Activated CD8-positive, alpha-beta T cell treated with anti-CD3 and anti-CD28 coated beads for 36 hours (primary cell): ENCODE measurements at regions not wholly inside any gene's neighbourhood (a gene's known extent, or its start where the extent isn't known, plus 50 kb on each side); places are given as distances from the start of the nearest gene placed in this dataset.

Experiments used
- ATAC-seq: fragments of 200-7000 bp; cut with Tn5 transposase; one replicate; pipeline ENCODE4 v1.10.0; 2021; ENCODE audit warnings: mild to moderate bottlenecking, moderate library complexity
- CTCF ChIA-PET: fragments of 350-600 bp; sonication (Branson Sonifier 250); formaldehyde crosslinking; loops from one replicate; lab custom pipeline; 2021; ENCODE audit warnings: antibody characterized with exemption; lab: Charles Lee
- POLR2A ChIA-PET: fragments of 350-600 bp; sonication (Branson Sonifier 250); formaldehyde crosslinking; loops from one replicate; lab custom pipeline; 2021; ENCODE audit warnings: antibody characterized with exemption; lab: Charles Lee
- DNase-seq: peaks from one replicate; pipeline ENCODE4 v3.0.0-alpha.2; 2020
- H3K27ac Mint-ChIP-seq: one replicate; pipeline ENCODE4 v1.8.0; 2021; ENCODE audit warnings: mild to moderate bottlenecking, mixed read lengths
- H3K27me3 Mint-ChIP-seq: one replicate; pipeline ENCODE4 v1.8.0; 2021; ENCODE audit warnings: mixed read lengths
- H3K36me3 Mint-ChIP-seq: one replicate; pipeline ENCODE4 v1.8.0; 2021; ENCODE audit warnings: low read depth, mixed read lengths
- H3K4me1 Mint-ChIP-seq: one replicate; pipeline ENCODE4 v1.8.0; 2021; ENCODE audit warnings: low read depth, mixed read lengths
- H3K4me3 Mint-ChIP-seq: one replicate; pipeline ENCODE4 v1.8.0; 2021; ENCODE audit warnings: mild to moderate bottlenecking, moderate library complexity, mixed read lengths
- H3K9me3 Mint-ChIP-seq: one replicate; pipeline ENCODE4 v1.8.0; 2021; ENCODE audit warnings: mixed read lengths
- CTCF ChIP-seq: fragments of 200-600 bp; IDR thresholded peaks from one replicate; pipeline ENCODE4 v1.8.0; 2022; ENCODE audit warnings: antibody characterized with exemption, mild to moderate bottlenecking
- intact Hi-C: fragments of 100-400 bp; cut with micrococcal nuclease; formaldehyde crosslinking; loops from one replicate; pipeline ENCODE4 v1.10.0; 2022

GRCh38 chr7:85488406-85488805 is 301.6 kb upstream of the SEMA3D start:
- Mint-ChIP-seq H3K4me1 (no peaks in the 10 kb centered on the region), H3K27me3 (no peaks in the 10 kb centered on the region), H3K4me3 (no peak overlapping the region), H3K36me3 (no peaks in the 10 kb centered on the region), H3K9me3 (no peaks in the 10 kb centered on the region), H3K27ac (no peak overlapping the region)
- intact Hi-C loops: no loop called here
- TF ChIP-seq CTCF: no peak
- no peak for DNase-seq
- ChIA-PET POLR2A (no interaction called here), CTCF (no interaction called here)
- no peak for ATAC-seq

DNA sequence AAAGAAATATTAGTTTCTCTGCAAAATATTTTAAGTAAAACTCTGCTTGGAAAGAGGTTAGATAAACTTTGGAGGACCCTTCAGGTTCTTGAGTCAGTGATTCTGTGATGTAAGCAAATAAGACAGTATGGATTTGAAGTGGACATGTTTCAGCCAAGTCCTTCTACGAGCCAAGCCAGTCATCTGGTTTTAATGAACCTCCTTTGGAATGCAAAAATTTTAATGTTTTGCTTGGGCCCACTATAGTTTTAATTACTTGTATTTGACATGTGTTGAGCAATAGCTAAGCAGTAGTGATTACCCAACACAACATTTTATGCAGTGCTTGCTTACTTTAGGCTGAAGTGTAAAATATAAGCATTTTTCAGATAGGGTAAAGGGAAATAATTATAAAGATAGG is 296.3 kb upstream of the SEMA3D start:
- no peak overlapping the region for H3K27ac Mint-ChIP-seq
- no peak for TF ChIP-seq CTCF
- no peaks in the 10 kb centered on the region for H3K36me3 Mint-ChIP-seq
- DNase-seq (no peak), ATAC-seq (no peak)
- H3K9me3 Mint-ChIP-seq: no peaks in the 10 kb centered on the region
- no peaks in the 10 kb centered on the region for H3K27me3 Mint-ChIP-seq
- H3K4me1 Mint-ChIP-seq: no peaks in the 10 kb centered on the region
- no peak overlapping the region for H3K4me3 Mint-ChIP-seq
- intact Hi-C loops: no loop called here
- POLR2A ChIA-PET: no interaction called here
- CTCF ChIA-PET: no interaction called here

DNA sequence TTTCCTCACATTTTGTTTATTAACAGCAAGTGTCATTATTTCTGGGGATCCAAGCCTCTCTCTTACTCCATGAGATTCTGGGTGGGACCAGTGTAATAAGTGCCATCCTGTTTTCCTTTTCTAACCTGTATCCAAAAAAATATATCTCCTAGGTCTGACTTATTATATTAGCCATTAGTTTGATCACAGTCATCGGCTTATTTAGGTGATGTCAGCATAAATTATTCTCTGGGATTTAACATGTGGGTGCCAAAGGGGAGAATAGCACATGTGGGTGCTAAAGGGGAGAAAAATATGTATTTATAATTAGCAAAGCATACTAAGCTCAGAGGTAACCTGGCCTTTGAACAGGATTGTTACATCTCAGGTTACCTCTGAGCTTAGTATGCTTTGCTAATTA is 293.8 kb upstream of the SEMA3D start:
- TF ChIP-seq CTCF: no peak
- ATAC-seq (no peak), DNase-seq (no peak)
- no peak overlapping the region for H3K4me3 Mint-ChIP-seq
- ChIA-PET POLR2A (no interaction called here), CTCF (no interaction called here)
- H3K27ac Mint-ChIP-seq: no peak overlapping the region
- H3K4me1 Mint-ChIP-seq: no peaks in the 10 kb centered on the region
- no peaks in the 10 kb centered on the region for H3K27me3 Mint-ChIP-seq
- no peaks in the 10 kb centered on the region for H3K36me3 Mint-ChIP-seq
- intact Hi-C loops: no loop called here
- H3K9me3 Mint-ChIP-seq: no peaks in the 10 kb centered on the region

DNA sequence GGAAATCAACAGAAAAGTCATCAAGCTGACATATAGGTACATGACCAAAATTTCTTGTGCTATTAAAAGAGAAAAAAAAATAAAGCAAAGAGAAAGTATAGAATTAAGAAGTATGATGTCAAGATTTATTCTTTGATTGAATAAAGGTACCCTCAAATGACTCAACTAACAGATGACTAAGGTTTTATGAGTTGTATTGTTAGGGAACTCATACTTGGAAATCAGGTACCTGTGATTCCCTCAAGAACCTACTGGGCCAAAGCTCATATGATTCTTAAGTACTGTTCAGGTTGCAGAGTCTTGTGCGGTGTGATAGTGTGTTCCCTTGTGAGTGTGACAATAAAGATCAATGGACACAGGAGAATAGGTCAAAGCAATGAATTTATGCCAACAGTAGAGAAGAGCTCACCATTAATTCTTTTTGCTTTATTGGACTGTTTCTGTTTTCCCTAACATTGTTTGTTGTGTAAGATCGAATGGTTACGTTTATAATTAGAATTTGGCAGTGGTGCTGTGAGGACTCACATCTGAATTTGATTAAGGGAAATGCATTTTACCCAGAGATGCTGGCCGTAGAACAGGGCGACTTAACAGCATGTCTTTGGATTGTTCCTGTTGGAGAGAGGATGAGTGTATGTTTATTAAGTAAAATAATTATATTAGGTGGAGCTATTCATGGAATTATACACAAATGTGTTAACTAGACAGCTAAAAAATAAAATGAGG is 293.2 kb upstream of the SEMA3D start:
- no peaks in the 10 kb centered on the region for H3K36me3 Mint-ChIP-seq
- H3K27ac Mint-ChIP-seq: no peak overlapping the region
- CTCF ChIA-PET: no interaction called here
- no peaks in the 10 kb centered on the region for H3K27me3 Mint-ChIP-seq
- DNase-seq (no peak), ATAC-seq (no peak)
- no peaks in the 10 kb centered on the region for H3K9me3 Mint-ChIP-seq
- POLR2A ChIA-PET: no interaction called here
- H3K4me3 Mint-ChIP-seq: no peak overlapping the region
- no peaks in the 10 kb centered on the region for H3K4me1 Mint-ChIP-seq
- intact Hi-C loops: no loop called here
- TF ChIP-seq CTCF: no peak

DNA sequence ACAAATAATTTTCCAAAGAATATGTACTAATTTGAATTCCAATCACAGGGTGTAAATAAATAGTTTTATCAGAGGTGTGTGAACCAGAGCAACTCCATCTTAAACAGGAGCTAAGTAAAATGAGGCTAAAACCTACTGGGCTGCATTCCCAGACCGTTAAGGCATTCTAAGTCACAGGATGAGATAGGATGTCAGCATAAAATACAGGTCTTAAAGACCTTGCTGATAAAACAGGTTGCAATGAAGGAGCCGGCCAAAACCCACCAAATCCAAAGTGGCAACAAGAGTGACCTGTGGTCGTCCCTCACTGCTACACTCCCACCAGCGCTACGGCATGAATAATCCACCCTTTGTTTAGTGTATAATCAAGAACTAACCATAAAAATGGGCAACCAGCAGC is 291.7 kb upstream of the SEMA3D start:
- Mint-ChIP-seq H3K4me1 (no peaks in the 10 kb centered on the region), H3K27me3 (no peaks in the 10 kb centered on the region), H3K36me3 (no peaks in the 10 kb centered on the region), H3K4me3 (no peak overlapping the region), H3K27ac (no peak overlapping the region), H3K9me3 (no peaks in the 10 kb centered on the region)
- intact Hi-C loops: no loop called here
- no peak for ATAC-seq
- no peak for TF ChIP-seq CTCF
- ChIA-PET CTCF (no interaction called here), POLR2A (no interaction called here)
- DNase-seq: no peak
